ENCODE measurements at regions not wholly inside any gene's neighbourhood (a gene's known extent, or its start where the extent isn't known, plus 50 kb on each side); places are given as distances from the start of the nearest gene placed in this dataset.

GRCh38 chr18:23313379-23313778 is 139.7 kb upstream of the RIOK3 start:
- TF ChIP-seq, protein P1, sequence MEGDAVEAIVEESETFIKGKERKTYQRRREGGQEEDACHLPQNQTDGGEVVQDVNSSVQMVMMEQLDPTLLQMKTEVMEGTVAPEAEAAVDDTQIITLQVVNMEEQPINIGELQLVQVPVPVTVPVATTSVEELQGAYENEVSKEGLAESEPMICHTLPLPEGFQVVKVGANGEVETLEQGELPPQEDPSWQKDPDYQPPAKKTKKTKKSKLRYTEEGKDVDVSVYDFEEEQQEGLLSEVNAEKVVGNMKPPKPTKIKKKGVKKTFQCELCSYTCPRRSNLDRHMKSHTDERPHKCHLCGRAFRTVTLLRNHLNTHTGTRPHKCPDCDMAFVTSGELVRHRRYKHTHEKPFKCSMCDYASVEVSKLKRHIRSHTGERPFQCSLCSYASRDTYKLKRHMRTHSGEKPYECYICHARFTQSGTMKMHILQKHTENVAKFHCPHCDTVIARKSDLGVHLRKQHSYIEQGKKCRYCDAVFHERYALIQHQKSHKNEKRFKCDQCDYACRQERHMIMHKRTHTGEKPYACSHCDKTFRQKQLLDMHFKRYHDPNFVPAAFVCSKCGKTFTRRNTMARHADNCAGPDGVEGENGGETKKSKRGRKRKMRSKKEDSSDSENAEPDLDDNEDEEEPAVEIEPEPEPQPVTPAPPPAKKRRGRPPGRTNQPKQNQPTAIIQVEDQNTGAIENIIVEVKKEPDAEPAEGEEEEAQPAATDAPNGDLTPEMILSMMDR (IDR thresholded peaks at IDR 0.05), result no peak
- no peak for TF ChIP-seq POLR2A (IDR thresholded peaks at IDR 0.05)
